ENCODE measurements at regions not wholly inside any gene's neighbourhood (a gene's known extent, or its start where the extent isn't known, plus 50 kb on each side); places are given as distances from the start of the nearest gene placed in this dataset.

GRCh38 chr7:69211336-69211735 lies 386.9 kb upstream of the AUTS2 start:
- no peak for TF ChIP-seq POLR2AphosphoS5 (IDR thresholded peaks at IDR 0.05)
- no peak for TF ChIP-seq CTCF (IDR thresholded peaks at IDR 0.05)
- TF ChIP-seq POLR2A (IDR thresholded peaks at IDR 0.05): no peak
